ENCODE measurements at regions not wholly inside any gene's neighbourhood (a gene's known extent, or its start where the extent isn't known, plus 50 kb on each side); places are given as distances from the start of the nearest gene placed in this dataset.

DNA sequence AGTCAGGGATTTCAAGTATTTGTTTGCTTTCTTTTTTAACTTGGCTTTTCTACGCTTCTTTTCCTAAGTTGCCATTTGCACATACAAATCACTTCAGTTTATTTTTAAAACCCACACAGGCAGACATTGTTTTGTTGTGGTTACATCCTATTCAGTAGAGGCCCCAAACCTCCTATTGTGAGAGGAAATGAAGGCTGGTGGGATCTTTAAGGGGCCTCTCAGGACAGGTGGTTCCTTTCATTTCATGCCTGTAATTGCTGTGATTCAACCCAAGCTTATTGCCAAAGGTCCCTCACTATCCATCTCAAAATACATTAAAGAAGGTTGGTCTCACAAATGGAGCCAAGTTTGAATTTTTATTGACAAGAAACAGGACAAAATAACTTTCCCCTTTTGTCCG, 257.1 kb downstream of the ADAMTS20 start:
- DNase-seq (ENCODE audit: low read depth): no peak

- no peak for DNase-seq (ENCODE audit: low read depth)
Measured at GRCh38 chr12:43294147-43294546, 257.9 kb downstream of the ADAMTS20 start.

DNA sequence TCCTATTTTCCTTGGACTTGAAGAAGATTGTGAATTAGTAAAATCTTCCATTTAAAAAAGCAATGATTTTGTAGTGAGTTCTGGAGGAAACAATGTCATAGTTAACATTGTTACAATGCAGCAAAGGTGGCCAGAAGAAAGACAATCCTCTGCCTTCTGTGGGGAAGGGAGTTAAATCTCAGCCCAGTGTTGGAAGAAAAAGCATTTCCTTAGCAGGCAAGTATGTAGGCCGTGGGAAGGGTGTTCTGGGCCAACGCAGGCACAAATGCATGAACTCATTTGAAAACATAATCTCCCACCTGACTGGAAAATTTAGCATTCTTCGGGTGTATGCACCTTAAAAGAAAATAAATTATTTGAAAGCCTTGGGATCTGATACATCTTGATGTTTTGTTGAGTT, 258.6 kb downstream of the ADAMTS20 start:
- DNase-seq (ENCODE audit: low read depth): no peak

- DNase-seq (ENCODE audit: low read depth): no peak
Measured at GRCh38 chr12:43292699-43293098, 259.3 kb downstream of the ADAMTS20 start.

GRCh38 chr12:43291516-43291915, 260.5 kb downstream of the ADAMTS20 start:
- DNase-seq (ENCODE audit: low read depth): peak; percentile 87

DNA sequence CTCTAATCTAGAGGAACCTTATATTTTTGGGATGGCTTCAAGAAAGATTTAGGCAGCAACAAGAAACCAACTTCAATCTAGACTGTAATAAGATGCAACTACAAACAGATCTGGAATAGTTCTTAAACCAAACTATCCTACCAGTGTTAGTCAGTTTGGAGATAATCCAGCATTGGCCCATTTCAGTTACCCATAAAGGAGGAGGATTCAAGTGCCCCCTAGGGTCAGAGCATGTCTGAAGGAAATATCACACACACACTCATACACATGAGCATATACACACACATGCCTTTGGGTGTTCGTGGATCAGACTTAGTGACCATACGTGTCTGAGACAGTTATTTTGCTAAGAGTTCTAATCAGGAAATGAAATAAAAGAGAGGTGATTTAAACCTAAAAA, 261.2 kb downstream of the ADAMTS20 start:
- DNase-seq (ENCODE audit: low read depth): no peak

DNA sequence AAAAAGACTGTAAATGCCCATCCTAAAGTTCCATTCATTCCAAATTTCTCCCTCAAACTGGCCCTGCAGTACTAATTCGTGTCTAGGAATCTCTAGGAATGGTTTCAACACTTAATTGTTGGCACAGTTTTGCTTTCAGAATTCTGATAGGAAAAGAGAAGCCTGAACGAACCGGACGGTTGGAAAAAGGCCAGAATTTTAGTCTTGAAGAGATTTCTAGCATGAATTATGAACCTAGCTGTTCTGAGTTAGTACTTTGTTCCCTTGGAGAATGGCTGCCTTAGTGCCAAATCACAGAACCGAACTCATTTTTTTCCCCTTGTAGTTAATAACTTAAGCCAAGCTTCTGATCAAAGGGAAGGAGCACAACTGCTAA, 262.6 kb downstream of the ADAMTS20 start:
- DNase-seq (ENCODE audit: low read depth): no peak

GRCh38 chr12:43288671-43289425, 263.2 kb downstream of the ADAMTS20 start:
- no peak for DNase-seq (ENCODE audit: low read depth)

DNA sequence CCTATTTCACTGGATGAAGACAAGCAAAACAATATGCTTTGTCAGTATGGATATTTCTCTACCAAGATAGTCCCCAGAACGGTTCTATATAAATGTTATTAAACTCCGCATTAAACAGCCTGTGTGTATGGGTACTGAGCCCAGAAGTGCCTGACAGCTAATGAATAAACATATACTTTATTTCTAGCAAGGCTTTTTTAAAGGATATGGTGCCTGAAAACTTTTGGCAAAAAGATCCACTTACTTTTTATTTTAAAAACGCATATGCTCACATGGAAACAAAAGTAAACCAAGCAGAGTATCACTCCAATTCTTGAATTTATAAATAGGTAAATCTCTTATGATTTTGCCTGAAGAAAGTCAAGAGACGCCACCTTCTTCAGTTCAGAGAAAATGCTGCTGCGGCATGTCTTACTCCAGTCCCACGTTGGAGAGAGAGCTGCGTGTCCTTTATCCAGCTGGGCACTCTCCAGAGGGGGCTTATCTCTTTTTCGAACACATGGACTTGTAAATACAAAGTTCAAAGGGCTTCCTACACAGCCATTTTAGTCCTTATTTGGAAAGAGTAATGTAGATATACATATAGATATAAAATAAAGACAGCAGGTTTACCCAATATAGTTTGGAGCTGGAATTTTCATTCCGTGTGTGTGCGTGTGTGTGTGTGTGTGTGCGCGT, 264.2 kb downstream of the ADAMTS20 start:
- no peak for DNase-seq (ENCODE audit: low read depth)

DNA sequence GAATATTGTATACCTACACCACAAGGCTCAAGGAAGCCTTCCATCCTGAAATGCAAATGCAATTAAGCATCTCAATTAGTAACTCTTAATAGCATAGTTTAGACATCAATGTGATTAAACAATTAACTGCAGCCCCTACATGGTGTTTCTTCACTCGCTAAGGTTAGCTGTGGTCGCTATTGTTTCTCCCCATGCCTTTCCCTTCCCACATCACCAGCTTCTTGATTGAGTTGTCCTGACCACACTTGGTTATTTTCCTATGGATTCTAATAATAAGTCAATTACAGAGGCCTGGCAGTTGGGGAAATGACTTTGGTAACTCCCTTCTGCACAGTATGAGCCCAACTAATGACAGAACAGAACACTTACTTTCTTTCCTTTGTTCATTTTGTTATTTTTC, 265.0 kb downstream of the ADAMTS20 start:
- DNase-seq (ENCODE audit: low read depth): no peak

- peak; percentile 98 for DNase-seq (ENCODE audit: low read depth)
Measured at GRCh38 chr12:43285159-43285598, 266.8 kb downstream of the ADAMTS20 start.

DNA sequence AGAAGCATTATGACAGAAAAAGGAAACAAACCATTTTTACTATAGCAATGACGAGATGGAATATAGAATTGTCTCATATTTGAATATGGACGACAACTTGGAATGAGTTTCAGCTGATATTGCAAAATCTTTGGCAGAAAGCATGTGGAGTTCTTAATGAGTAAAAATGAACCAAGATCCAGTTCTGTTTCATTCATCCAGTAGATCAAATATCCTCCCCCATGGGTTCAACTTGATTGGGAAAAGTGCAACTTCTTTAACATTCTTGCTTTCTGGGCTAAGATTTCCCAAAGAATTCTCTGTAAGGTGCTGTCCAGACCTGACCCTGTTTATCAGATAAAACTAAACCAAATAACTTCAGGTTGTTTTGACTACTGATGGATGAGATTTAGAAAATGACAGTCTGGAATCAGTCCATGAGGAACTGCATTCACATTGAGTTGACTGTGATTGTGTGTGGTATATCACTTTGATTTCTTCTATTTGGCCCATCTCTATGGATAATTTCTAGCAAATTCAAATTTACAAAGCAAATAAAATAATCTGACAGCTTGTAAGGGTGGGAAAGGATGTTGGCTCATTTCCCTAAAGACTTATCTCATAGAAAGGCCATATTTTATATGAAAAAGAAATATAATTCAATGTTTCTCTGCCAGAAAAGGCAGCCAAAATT, 267.4 kb downstream of the ADAMTS20 start:
- DNase-seq (ENCODE audit: low read depth): no peak

- DNase-seq (ENCODE audit: low read depth): no peak
Measured at GRCh38 chr12:43283206-43283605, 268.8 kb downstream of the ADAMTS20 start.

DNA sequence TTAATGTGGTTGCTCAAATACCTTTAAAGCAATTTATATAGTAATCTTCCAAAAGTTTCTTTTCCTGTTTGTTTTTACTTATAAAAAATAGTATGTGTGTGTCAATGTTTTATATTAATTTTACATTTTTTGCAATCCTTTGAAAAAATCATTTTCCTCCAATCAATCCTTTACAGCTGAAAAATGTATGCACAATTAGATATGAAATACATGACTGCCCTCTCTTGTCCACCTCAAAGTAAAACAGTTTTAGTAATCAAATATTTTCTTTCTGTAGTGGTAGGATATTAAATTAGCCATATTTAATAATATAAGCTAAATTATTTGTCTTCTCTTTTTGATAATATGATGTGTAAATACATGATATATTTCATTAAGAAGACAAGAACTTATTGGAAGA, 269.9 kb downstream of the ADAMTS20 start:
- DNase-seq (ENCODE audit: low read depth): no peak

- DNase-seq (ENCODE audit: low read depth): no peak
Measured at GRCh38 chr12:43281563-43281962, 270.4 kb downstream of the ADAMTS20 start.

GRCh38 chr12:43278541-43278832, 273.5 kb downstream of the ADAMTS20 start:
- no peak for DNase-seq (ENCODE audit: low read depth)

DNA sequence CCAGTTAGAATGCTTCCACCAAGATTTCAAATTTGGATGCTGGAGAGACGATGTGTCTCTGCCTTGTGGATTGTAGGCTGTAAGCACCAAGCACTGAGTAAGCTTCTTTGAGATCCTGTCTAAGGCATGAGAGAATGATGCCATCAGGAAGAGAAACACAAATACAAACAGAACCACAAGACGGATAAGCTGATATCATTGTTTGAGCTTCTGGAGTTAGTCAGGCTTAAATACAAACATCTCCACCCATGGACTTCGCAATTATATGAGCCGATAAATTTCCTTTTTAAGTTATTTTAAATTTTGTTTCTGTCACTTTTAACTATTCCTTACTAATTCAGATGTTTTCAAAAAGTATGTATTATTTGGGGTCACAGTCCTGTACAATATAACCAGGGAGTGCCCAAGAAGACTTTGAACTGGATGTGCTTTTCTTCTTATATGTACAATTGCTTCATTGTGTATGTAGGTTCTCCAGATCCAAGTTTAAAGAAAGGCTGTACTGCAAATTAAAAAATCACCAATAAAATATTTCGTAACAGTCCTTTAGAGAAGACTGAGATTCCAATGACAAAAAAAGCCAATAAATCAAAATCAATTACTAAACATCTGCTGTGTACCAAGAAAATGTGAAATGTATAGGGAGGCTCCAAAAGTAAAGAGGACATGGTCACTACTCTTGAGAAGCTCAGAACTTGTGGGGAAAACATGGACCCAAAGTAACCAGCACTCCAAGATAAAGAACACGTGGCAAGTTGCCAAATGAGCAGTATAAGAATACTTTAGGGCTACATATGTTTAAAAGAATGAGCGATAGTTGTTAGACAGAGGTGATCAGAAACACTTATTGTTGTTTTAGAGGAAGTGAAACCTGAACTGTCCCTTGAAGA, 274.1 kb downstream of the ADAMTS20 start:
- peak; percentile 88 for DNase-seq (ENCODE audit: low read depth)

DNA sequence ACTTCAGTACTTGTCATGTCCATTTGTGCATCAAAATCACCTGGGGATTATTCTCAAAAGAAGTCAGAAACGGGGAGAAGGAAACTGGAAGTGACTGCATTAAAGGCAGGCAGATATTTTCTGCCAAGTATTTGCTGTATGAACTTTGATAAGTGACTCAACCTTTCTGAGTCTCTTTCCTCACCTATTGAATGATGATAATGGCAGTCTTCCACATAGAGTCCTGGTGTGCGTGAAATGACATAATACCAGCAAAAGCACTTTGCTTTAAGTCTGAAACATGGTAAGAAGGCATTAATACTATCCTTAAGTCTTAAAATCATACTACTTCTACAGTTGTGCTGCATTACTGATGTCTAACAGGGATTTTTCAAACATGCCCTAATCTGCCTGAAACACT, 278.5 kb downstream of the ADAMTS20 start:
- no peak for DNase-seq (ENCODE audit: low read depth)

- DNase-seq (ENCODE audit: low read depth): no peak
Measured at GRCh38 chr12:43271659-43272058, 280.3 kb downstream of the ADAMTS20 start.

GRCh38 chr12:43267818-43268217, 284.2 kb downstream of the ADAMTS20 start:
- no peak for DNase-seq (ENCODE audit: low read depth)

- DNase-seq (ENCODE audit: low read depth): no peak
Measured at GRCh38 chr12:43261701-43262100, 290.3 kb downstream of the ADAMTS20 start.

- no peak for DNase-seq (ENCODE audit: low read depth)
Measured at GRCh38 chr12:43255522-43256111, 296.4 kb downstream of the ADAMTS20 start.
